ENCODE measurements at regions not wholly inside any gene's neighbourhood (a gene's known extent, or its start where the extent isn't known, plus 50 kb on each side); places are given as distances from the start of the nearest gene placed in this dataset.

DNA sequence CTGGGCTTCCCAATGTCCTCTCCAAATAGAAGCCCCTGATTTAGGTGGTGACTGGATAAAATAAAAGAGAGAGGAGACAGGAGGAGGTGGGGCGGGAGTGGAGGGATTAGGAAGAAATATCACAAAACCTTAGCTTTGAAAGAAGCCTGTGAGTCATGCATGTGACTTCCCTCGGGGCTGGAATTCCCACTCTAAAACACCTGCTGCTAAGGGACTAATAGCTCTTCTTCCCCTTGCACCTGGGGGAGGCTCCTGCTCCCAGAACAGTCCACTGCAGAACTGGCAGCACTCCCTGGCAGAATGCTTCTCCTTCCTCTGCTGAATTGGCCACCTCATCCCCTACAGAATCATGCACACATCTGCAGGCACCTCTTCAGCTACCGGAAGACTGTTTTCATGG lies 207.2 kb downstream of the ATG4C start:
- TF ChIP-seq ZNF565 (CRISPR knock-in tag; conservative IDR thresholded peaks at IDR 0.05; ENCODE audit: low read depth) (no peak), ZFP30 (CRISPR knock-in tag; IDR thresholded peaks at IDR 0.05) (no peak), PATZ1 (CRISPR knock-in tag; IDR thresholded peaks at IDR 0.05; ENCODE audit: borderline replicate concordance) (no peak), ZNF8 (CRISPR knock-in tag; IDR thresholded peaks at IDR 0.05) (no peak), POU6F1 (CRISPR knock-in tag; IDR thresholded peaks at IDR 0.05; ENCODE audit: borderline replicate concordance, low read depth) (no peak), ZFP3 (CRISPR knock-in tag; IDR thresholded peaks at IDR 0.05) (no peak)
- TF ChIP-seq, protein P1, sequence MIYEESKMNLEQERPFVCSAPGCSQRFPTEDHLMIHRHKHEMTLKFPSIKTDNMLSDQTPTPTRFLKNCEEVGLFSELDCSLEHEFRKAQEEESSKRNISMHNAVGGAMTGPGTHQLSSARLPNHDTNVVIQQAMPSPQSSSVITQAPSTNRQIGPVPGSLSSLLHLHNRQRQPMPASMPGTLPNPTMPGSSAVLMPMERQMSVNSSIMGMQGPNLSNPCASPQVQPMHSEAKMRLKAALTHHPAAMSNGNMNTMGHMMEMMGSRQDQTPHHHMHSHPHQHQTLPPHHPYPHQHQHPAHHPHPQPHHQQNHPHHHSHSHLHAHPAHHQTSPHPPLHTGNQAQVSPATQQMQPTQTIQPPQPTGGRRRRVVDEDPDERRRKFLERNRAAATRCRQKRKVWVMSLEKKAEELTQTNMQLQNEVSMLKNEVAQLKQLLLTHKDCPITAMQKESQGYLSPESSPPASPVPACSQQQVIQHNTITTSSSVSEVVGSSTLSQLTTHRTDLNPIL (CRISPR knock-in tag; IDR thresholded peaks at IDR 0.05; ENCODE audit: low read depth), result no peak
